CD8-positive, alpha-beta memory T cell (primary cell): ENCODE measurements at regions not wholly inside any gene's neighbourhood (a gene's known extent, or its start where the extent isn't known, plus 50 kb on each side); places are given as distances from the start of the nearest gene placed in this dataset.

Source experiments
- CTCF ChIA-PET: fragments of 350-600 bp; sonication (Branson Sonifier 250); formaldehyde crosslinking; loops from one replicate; lab custom pipeline; 2021; ENCODE audit warnings: antibody characterized with exemption; lab: Charles Lee
- POLR2A ChIA-PET: fragments of 350-600 bp; sonication (Branson Sonifier 250); formaldehyde crosslinking; loops from one replicate; lab custom pipeline; 2021; ENCODE audit warnings: antibody characterized with exemption; lab: Charles Lee
- DNase-seq, 5 donors: peaks; one replicate each; pipeline versions ENCODE4 v3.0.0 to v3.0.0-alpha.2; 2020 to 2022; ENCODE audit warnings: mixed read lengths in 1 of 5
- H3K27ac ChIP-seq: one replicate; pipeline ENCODE4 v1.7.0; 2013; ENCODE audit warnings: low read depth, mild to moderate bottlenecking, low read length, moderate library complexity
- H3K27me3 ChIP-seq: 2 replicates; pipeline ENCODE4 v1.7.0; 2013; ENCODE audit warnings: low read length, mild to moderate bottlenecking; ENCODE audit not compliant: insufficient read depth, poor library complexity, severe bottlenecking
- H3K36me3 ChIP-seq: 2 replicates; pipeline ENCODE4 v1.7.0; 2013; ENCODE audit warnings: mild to moderate bottlenecking, low read length, moderate library complexity; ENCODE audit not compliant: insufficient read depth
- H3K4me1 ChIP-seq: 2 replicates; pipeline ENCODE4 v1.7.0; 2013; ENCODE audit warnings: mild to moderate bottlenecking, low read length, moderate library complexity; ENCODE audit not compliant: insufficient read depth
- H3K4me3 ChIP-seq: 2 replicates; pipeline ENCODE4 v1.7.0; 2013; ENCODE audit warnings: mild to moderate bottlenecking, low read length
- H3K9me3 ChIP-seq: 2 replicates; pipeline ENCODE4 v1.7.0; 2013; ENCODE audit warnings: mild to moderate bottlenecking, low read length
- H3K27ac Mint-ChIP-seq, 8 donors: one replicate each; pipeline ENCODE4 v1.8.0; 2020 to 2021; ENCODE audit warnings: mixed read lengths in 8 of 8, mild to moderate bottlenecking in 6 of 8, inconsistent platforms in 3 of 8, moderate library complexity in 3 of 8
- H3K27me3 Mint-ChIP-seq, 2 donors: one replicate each; pipeline ENCODE4 v1.8.0; 2020 to 2021; ENCODE audit warnings: mixed read lengths in 2 of 2, mild to moderate bottlenecking in 1 of 2, moderate library complexity in 1 of 2
- H3K36me3 Mint-ChIP-seq, 3 donors: one replicate each; pipeline ENCODE4 v1.8.0; 2020 to 2021; ENCODE audit warnings: mixed read lengths in 3 of 3, inconsistent platforms in 1 of 3, mild to moderate bottlenecking in 1 of 3
- H3K4me1 Mint-ChIP-seq, 3 donors: one replicate each; pipeline ENCODE4 v1.8.0; 2020 to 2021; ENCODE audit warnings: mixed read lengths in 3 of 3, inconsistent platforms in 1 of 3, mild to moderate bottlenecking in 1 of 3
- H3K4me3 Mint-ChIP-seq, 7 donors: one replicate each; pipeline ENCODE4 v1.8.0; 2020 to 2021; ENCODE audit warnings: mixed read lengths in 7 of 7, mild to moderate bottlenecking in 6 of 7, moderate library complexity in 4 of 7, inconsistent platforms in 2 of 7
- H3K9me3 Mint-ChIP-seq, 5 donors: one replicate each; pipeline ENCODE4 v1.8.0; 2020 to 2022; ENCODE audit warnings: mixed read lengths in 5 of 5, mild to moderate bottlenecking in 3 of 5, moderate library complexity in 2 of 5, inconsistent platforms in 1 of 5

DNA sequence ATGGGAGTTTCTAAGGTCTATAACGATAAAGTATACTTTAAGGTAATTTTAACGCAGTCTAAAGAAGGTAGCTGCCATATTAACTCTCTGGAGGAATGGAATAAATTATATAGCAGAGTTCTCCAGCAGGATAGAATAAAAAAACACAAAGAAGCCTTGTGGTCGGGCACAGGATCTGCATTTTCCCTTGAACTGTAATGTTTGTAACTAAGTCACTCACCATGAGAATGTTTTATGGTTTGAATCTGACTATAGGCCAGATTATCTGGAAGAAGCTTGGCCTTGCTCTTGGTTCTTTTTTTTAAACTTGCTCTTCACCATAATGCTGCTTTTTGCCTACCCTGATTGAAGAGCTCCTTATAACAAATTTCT lies 238.8 kb upstream of the NOX3 start:
- H3K9me3 Mint-ChIP-seq: no peaks in the 10 kb centered on the region
- no peaks in the 10 kb centered on the region for H3K36me3 Mint-ChIP-seq
- H3K36me3 ChIP-seq: no peaks in the 10 kb centered on the region
- POLR2A ChIA-PET: no interaction called here
- H3K27me3 ChIP-seq: no peaks in the 10 kb centered on the region
- H3K27ac ChIP-seq: no peak overlapping the region
- H3K4me1 ChIP-seq: no peaks in the 10 kb centered on the region
- peaks cover 2 to 4% of the 10 kb centered on the region in 2 donors for H3K27me3 Mint-ChIP-seq
- no peak for DNase-seq
- no peaks in the 10 kb centered on the region for H3K4me1 Mint-ChIP-seq
- no peak overlapping the region for H3K27ac Mint-ChIP-seq
- no peaks in the 10 kb centered on the region for H3K9me3 ChIP-seq
- no peak overlapping the region for H3K4me3 ChIP-seq
- H3K4me3 Mint-ChIP-seq: no peak overlapping the region
- CTCF ChIA-PET: no interaction called here

DNA sequence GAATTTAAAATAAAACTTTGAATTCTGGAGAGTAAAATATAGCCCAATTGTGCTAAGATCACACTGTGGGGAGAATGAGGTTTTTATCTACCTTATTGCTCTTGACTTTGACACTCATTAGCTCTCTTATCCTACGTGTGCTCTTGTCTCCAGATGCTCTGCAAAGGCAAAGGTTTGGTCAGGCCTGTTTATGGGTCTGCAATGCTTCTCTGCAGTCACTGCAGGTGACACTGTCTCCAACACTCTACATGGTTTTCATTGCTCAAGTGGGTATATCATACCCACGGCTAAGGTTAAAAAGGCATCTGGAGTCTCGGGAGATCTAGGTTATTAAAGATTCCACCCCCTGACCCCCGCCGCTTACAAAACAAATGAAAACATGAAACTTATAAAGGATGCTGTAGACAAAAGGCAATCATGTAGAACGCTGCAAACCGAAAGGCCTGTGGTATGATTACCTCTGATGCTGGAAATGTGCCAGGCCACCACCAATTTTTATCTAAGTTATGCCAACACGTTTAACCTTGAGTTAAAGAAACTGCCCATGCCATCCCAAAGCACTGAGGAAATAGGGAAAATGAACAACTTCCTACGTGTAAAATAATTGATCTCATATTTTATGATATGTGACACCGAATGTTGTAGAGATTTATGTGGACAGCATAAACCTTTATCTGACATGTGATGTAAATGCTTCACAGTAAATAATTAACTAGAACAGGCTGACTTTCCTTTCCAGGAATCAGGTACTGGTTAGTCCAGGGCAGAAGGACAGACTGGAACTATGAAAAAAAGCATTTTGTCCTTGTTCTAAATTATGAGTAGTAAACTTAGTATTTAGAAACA lies 238.2 kb upstream of the NOX3 start:
- H3K27ac ChIP-seq: no peak overlapping the region
- POLR2A ChIA-PET: no interaction called here
- Mint-ChIP-seq H3K4me1 (no peaks in the 10 kb centered on the region), H3K36me3 (no peaks in the 10 kb centered on the region), H3K27me3 (peaks cover 2 to 5% of the 10 kb centered on the region in 2 donors), H3K27ac (peak overlapping the region in 1 of 8 donors; percentile 14), H3K9me3 (no peaks in the 10 kb centered on the region), H3K4me3 (no peak overlapping the region)
- CTCF ChIA-PET: no interaction called here
- no peak overlapping the region for H3K4me3 ChIP-seq
- H3K9me3 ChIP-seq: no peaks in the 10 kb centered on the region
- no peaks in the 10 kb centered on the region for H3K36me3 ChIP-seq
- H3K4me1 ChIP-seq: no peaks in the 10 kb centered on the region
- DNase-seq: no peak
- no peaks in the 10 kb centered on the region for H3K27me3 ChIP-seq

DNA sequence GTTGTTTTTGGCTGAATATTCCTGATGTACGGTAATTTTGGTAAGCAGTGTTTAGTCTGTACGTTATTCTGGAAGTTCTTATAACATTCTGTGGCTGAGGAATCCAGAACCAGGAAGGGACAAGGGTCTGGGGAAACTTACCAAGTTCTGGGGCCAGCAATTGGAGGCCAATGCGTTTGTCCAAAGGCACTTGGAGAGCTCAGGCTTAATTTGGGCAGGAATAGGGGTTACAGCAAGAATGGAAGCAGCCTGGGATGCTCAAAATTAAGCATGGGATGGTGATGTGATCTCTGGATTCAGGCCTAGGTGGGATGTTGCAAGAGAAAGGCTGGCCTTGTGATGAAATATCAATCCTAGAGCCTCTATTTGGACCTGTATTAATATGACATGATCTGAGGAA lies 235.2 kb upstream of the NOX3 start:
- Mint-ChIP-seq H3K4me1 (no peaks in the 10 kb centered on the region), H3K9me3 (no peaks in the 10 kb centered on the region), H3K27me3 (peaks cover 2 to 5% of the 10 kb centered on the region in 2 donors), H3K27ac (no peak overlapping the region), H3K4me3 (no peak overlapping the region), H3K36me3 (no peaks in the 10 kb centered on the region)
- ChIA-PET POLR2A (no interaction called here), CTCF (no interaction called here)
- Histone ChIP-seq H3K4me3 (no peak overlapping the region), H3K36me3 (no peaks in the 10 kb centered on the region), H3K27ac (no peak overlapping the region), H3K9me3 (no peaks in the 10 kb centered on the region), H3K27me3 (no peaks in the 10 kb centered on the region), H3K4me1 (no peaks in the 10 kb centered on the region)
- no peak for DNase-seq

DNA sequence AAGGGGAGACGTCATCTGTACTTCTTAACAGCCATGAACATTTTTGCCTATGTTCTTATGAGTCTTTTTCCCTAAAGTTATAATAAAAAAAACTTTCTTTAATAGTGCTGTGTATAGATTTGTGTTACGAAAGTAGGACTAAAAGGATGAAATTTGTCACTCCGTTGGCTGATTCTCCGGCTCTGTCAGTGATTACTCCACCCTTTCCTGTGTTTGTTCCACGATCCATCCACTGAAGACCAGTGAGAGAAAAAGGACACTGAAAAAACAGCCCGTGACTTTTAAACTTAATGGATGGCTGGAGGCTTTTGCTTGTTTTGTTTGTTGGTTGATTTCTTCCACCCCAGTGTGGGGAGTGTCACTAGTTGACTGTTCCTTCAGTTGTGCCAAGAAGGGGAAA lies 232.0 kb upstream of the NOX3 start:
- Histone ChIP-seq H3K36me3 (no peaks in the 10 kb centered on the region), H3K27me3 (no peaks in the 10 kb centered on the region), H3K9me3 (no peaks in the 10 kb centered on the region), H3K4me1 (no peaks in the 10 kb centered on the region), H3K4me3 (no peak overlapping the region), H3K27ac (no peak overlapping the region)
- ChIA-PET POLR2A (no interaction called here), CTCF (no interaction called here)
- H3K9me3 Mint-ChIP-seq: no peaks in the 10 kb centered on the region
- H3K27ac Mint-ChIP-seq: no peak overlapping the region
- DNase-seq: no peak
- H3K4me3 Mint-ChIP-seq: no peak overlapping the region
- H3K4me1 Mint-ChIP-seq: no peaks in the 10 kb centered on the region
- H3K27me3 Mint-ChIP-seq: peaks cover 2 to 5% of the 10 kb centered on the region in 2 donors
- no peaks in the 10 kb centered on the region for H3K36me3 Mint-ChIP-seq

DNA sequence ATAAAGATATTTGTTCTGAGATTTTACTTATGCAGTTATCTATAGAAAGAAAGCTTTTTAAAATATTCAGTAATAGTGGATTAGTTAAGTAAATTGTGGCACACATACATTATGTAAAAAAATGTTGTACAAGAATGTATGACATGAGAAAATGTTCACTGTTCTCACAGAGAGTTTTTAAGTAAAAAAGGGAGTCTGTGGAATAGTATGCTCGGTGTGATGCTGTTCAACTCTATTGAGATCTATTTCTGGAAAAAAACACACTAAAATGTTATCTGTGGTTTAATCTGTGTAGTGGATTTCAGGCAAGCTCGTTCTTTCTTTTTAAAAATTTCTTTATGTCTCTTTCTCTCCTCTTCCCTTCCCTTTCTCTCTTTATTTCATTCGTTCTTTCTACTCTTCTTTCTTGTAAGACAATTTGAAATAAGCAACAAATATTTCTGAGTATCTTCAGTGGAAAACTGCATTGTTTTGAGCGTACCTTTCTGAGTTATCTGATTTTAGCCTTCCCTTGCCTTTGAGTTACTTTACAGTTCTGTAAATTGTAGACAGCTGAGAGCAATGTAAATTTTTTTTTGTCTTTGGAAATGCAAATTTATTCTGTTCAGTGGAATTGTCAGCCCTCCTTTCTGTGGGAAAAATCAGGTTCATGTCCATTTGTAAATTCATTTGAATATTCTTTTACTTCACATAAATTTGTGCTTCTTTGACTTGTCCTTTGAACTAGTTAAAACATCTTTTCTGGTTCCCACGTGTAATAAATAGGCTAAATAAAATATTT lies 229.0 kb upstream of the NOX3 start:
- Mint-ChIP-seq H3K4me1 (no peaks in the 10 kb centered on the region), H3K36me3 (no peaks in the 10 kb centered on the region), H3K27me3 (peaks cover 0 to 3% of the 10 kb centered on the region in 2 donors), H3K4me3 (no peak overlapping the region), H3K9me3 (no peaks in the 10 kb centered on the region), H3K27ac (no peak overlapping the region)
- Histone ChIP-seq H3K4me1 (no peaks in the 10 kb centered on the region), H3K4me3 (no peak overlapping the region), H3K36me3 (no peaks in the 10 kb centered on the region), H3K27ac (no peak overlapping the region), H3K27me3 (no peaks in the 10 kb centered on the region), H3K9me3 (no peaks in the 10 kb centered on the region)
- POLR2A ChIA-PET: no interaction called here
- CTCF ChIA-PET: no interaction called here
- no peak for DNase-seq

DNA sequence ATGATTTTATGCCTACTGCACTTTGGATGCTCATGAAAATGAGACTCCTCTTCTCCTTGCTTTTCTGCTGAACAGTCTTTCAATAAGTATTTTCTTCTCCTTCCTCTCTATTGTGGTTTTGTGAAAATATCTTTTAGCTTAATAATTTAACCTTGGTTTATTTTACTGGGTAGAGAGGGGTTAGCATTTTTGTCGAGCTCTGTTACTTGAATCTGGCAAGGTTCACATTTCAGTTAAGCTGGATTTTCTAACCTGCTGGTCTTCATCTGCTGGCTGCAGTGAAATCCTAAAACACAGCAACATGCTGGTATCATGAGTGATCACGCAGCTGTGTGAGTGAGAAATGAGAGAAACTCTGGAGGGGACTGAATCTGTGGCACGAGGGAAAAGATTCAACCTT lies 222.7 kb upstream of the NOX3 start:
- Histone ChIP-seq H3K9me3 (no peaks in the 10 kb centered on the region), H3K4me3 (no peak overlapping the region), H3K27me3 (no peaks in the 10 kb centered on the region), H3K36me3 (no peaks in the 10 kb centered on the region), H3K27ac (no peak overlapping the region), H3K4me1 (no peaks in the 10 kb centered on the region)
- no peak for DNase-seq
- Mint-ChIP-seq H3K4me3 (no peak overlapping the region), H3K36me3 (no peaks in the 10 kb centered on the region), H3K27ac (no peak overlapping the region), H3K9me3 (no peaks in the 10 kb centered on the region), H3K27me3 (peaks cover 0 to 3% of the 10 kb centered on the region in 2 donors), H3K4me1 (no peaks in the 10 kb centered on the region)
- CTCF ChIA-PET: no interaction called here
- POLR2A ChIA-PET: no interaction called here

DNA sequence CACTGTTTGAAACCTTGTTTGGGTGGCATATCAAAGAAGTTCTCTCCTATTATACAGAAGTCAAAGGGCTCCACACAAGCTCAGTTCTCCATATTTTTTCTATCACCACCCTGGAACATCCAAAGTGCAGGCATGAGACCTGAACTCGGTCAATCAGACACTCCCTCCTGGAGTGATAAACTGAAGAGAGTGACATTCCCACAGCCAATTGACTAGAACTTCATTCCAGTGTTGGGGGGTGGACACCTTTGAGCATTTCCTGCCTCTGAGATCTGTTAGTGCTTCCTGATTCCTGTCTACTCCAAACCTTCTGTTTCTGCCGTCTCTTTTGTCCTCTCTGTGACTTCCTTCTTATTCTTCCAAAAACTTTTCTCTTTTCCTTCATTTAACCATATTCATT lies 220.7 kb upstream of the NOX3 start:
- ChIA-PET CTCF (no interaction called here), POLR2A (no interaction called here)
- DNase-seq: no peak
- Histone ChIP-seq H3K4me1 (no peaks in the 10 kb centered on the region), H3K36me3 (no peaks in the 10 kb centered on the region), H3K27ac (no peak overlapping the region), H3K9me3 (no peaks in the 10 kb centered on the region), H3K4me3 (no peak overlapping the region), H3K27me3 (no peaks in the 10 kb centered on the region)
- Mint-ChIP-seq H3K4me1 (no peaks in the 10 kb centered on the region), H3K9me3 (peaks cover 0 to 2% (median 2%) of the 10 kb centered on the region in 5 donors), H3K4me3 (no peak overlapping the region), H3K36me3 (no peaks in the 10 kb centered on the region), H3K27ac (no peak overlapping the region), H3K27me3 (peaks cover 0 to 3% of the 10 kb centered on the region in 2 donors)

DNA sequence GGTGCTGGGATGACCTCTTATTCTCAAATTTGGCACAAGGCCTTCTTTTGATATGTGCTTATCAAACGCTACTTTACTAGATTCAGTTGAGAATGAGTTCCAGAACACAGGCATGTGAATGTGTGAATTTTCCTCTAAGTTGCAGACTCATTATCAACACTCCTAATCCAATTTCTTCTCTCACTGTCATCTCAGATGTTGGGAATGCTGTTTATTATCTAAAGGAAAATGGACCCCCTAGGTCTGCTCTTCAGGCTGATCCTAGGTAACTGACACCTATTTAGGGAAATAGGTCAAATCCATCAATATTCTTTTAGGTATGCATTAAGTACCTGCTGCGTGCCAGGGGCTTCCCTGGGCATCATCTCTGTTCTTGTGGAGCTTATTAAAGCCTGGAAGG lies 215.0 kb upstream of the NOX3 start:
- Mint-ChIP-seq H3K4me1 (no peaks in the 10 kb centered on the region), H3K27me3 (no peaks in the 10 kb centered on the region), H3K27ac (no peak overlapping the region), H3K36me3 (no peaks in the 10 kb centered on the region), H3K4me3 (no peak overlapping the region), H3K9me3 (peaks cover 0 to 5% (median 2%) of the 10 kb centered on the region in 5 donors)
- Histone ChIP-seq H3K36me3 (no peaks in the 10 kb centered on the region), H3K4me1 (no peaks in the 10 kb centered on the region), H3K4me3 (no peak overlapping the region), H3K9me3 (no peaks in the 10 kb centered on the region), H3K27ac (no peak overlapping the region), H3K27me3 (no peaks in the 10 kb centered on the region)
- POLR2A ChIA-PET: no interaction called here
- CTCF ChIA-PET: no interaction called here
- DNase-seq: no peak
